Iris pigment epithelial cell (primary cell): ENCODE measurements at regions not wholly inside any gene's neighbourhood (a gene's known extent, or its start where the extent isn't known, plus 50 kb on each side); places are given as distances from the start of the nearest gene placed in this dataset.
"Not testable (repeated sequence)": the region's sequence is repeated elsewhere in the genome, so short reads cannot be mapped to it uniquely, and the experiment has no call there.

Experiments used
- DNase-seq: peaks from one replicate; pipeline ENCODE4 v3.0.0-alpha.2; 2011; ENCODE audit warnings: low read depth

DNA sequence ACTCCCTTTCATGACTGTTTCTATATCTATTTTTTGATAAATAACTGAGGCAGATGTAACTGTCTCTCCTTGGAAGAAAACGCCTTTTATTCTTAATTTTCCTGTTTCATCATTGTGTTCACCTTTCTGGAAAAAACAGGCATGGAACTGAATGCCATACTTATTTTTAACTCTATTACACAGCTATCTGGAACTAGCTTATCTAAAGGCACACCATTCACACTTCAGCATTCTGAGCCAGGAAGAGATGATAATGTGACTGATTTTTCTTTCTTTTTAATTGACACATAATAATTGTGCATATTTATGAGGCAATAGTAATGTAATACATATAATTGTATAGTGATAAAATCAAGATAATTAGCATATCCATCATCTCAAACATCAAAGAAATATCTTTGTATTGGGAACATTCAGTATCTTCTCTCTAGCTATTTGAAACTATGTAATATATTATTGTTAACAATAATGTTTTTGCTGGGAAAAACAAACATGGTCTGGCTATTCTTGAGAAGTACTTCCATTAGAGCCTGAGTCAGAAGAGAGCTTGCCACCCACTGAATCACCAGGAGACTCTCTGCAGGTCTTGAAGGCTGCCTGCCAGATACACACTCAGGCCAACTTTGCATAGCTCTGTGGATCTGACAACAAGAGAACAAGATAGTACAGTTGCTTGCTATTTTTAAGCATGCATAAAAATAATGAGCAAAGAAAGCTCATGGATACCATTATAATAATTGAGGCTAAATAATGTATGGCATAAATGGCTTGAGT is 501.0 kb upstream of the EDIL3 start:
- peak; percentile 97 for DNase-seq

GRCh38 chr5:84881737-84882136 is 497.1 kb upstream of the EDIL3 start:
- DNase-seq: no peak

- no peak for DNase-seq
These were observed 489.5 kb upstream of the EDIL3 start for GRCh38 chr5:84874196-84874595.

- DNase-seq: no peak
These were observed 488.1 kb upstream of the EDIL3 start for GRCh38 chr5:84872768-84873167.

DNA sequence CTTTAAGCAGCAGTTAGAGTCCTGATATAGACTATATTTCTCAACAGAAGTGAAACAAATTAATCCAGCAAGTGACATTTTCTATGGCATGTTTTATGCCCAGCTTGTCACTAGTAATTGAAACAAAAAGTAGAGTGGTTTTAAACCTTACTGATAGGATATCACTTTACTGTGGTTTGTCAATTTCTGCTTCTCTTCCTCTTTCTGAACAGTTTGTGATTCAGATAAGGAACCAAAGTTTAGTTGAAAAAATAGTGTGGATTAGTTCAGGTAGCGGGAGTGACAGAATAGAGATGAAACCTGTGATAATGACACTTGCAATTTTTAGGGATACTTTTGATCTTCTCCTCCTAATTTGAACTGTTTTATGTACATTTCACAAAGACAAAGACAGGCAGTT is 485.7 kb upstream of the EDIL3 start:
- no peak for DNase-seq

DNA sequence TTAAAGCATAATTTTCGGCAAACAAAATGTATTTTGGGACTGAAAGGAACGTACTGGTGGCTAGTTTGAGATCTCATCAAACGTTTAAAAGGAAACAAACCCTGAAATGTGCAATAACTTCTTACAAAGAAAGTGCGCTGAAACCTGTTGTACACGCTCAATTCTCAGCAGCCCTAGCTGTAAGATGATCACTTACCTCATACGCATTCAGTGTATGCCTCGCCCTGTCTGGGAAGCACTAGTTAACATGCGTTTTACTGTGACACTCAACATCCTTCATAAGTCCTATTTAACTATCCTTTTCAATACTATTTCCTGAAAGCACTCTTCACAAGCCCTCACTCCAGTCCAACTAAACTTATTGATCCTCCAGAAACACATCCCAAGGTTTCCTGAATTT is 485.0 kb upstream of the EDIL3 start:
- DNase-seq: no peak

DNA sequence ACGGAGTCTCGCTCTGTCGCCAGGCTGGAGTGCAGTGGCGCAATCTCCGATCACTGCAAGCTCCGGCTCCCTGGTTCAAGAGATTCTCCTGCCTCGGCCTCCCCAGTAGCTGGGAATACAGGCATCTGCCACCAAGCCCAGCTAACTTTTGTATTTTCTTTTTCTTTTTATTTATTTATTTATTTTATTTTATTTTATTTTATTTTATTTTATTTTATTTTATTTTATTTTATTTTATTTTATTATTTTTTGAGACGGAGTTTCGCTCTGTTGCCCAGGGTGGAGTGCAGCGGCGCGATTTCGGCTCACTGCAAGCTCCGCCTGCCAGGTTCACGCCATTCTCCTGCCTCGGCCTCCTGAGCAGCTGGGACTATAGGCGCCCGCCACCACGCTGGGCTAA is 479.3 kb upstream of the EDIL3 start:
- DNase-seq: not testable (repeated sequence)

GRCh38 chr5:84863020-84863419 is 478.3 kb upstream of the EDIL3 start:
- no peak for DNase-seq

DNA sequence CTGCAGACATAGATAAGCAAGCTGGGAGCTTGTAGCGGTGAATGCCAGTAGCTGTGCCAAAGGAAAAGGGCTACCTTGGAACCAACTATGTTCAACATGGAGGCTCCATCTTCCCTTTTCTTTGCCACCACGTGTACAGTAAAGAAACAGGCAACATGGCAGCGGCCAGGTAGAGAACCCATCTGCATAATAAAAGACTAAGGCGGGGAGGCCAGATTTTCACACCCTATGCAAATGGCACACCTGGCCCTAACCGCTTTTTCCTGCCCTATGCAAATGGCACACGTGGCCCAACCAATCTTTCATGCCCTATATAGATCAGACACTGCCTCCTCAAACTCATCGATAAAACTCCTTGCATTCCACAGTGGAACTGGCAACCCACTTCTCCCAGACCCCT is 477.5 kb upstream of the EDIL3 start:
- DNase-seq: no peak

DNA sequence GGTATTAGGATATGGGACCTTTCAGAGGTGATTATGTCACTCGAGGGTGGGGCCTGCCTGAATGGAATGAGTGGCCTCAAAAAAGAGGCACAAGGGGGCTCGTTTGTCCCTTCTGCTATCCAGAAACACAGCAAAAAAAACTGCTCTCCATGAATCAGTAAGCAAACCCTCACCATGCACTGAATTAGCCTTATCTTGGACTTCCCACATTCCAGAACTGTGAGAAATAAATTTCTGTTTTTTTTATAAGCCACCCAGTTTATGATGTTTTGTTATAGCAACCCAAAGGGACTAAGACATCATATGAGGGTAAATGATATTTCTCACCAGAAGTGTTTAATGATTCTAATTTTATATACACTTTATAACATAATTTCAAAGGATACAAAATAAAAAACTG is 476.6 kb upstream of the EDIL3 start:
- peak; percentile 55 for DNase-seq

GRCh38 chr5:84859056-84859455 is 474.4 kb upstream of the EDIL3 start:
- DNase-seq: no peak

DNA sequence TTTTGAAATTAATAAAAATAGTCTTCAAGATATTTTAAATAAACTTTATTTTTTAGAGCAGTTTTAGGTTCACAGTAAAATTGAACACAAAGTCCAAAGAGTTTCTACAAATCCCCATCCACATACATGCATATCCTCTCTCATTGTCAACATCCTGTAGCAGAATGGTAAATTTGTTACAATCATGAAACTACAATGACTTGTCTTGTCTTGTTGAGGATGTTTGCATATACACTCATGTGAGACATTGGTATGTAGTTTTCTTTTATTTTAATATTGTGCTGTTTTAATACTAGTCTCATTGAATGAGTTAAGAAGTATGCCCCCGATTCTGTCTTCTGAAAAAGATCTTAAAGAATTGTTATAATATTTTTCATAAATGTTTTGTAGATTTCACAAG is 447.0 kb upstream of the EDIL3 start:
- DNase-seq: no peak

DNA sequence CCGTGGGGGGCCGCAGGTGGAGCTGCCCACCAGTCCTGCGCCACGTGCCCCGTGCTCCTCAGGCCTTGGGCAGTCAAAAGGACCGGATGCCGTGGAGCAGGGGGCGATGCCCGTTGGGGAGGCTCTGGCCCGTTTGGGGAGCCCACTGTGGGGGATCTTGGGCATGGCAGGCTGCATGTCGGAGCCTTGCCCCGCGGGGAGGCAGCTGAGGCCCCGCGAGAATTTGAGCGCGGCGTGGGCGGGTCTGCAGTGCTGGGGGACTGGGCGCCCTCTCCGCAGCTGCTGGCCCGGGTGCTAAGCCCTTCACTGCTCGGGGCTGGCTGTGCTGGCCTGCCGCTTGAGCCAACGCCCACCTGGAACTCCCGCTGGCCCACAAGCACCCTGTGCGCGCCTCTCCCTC is 445.6 kb upstream of the EDIL3 start:
- DNase-seq: no peak

DNA sequence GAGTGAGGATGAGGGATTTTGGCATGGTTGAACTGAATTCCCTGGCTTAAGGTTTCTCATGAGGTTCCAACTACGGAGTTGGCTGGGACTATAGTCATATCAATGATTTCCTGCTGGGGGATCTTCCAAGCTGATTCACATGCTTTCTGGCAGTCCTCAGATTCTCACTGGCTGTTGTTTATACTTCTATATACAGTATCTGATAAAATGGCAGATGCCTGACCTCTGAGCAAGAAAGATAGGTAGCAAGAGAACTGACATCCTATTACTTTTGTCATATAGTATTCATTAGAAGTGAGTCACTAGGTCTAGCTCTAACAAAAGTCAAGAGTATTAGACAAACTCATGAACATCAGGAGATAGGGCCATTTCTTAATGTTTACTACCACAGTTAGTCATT is 440.9 kb upstream of the EDIL3 start:
- peak; percentile 74 for DNase-seq

GRCh38 chr5:84821924-84822323 is 437.2 kb upstream of the EDIL3 start:
- DNase-seq: no peak

DNA sequence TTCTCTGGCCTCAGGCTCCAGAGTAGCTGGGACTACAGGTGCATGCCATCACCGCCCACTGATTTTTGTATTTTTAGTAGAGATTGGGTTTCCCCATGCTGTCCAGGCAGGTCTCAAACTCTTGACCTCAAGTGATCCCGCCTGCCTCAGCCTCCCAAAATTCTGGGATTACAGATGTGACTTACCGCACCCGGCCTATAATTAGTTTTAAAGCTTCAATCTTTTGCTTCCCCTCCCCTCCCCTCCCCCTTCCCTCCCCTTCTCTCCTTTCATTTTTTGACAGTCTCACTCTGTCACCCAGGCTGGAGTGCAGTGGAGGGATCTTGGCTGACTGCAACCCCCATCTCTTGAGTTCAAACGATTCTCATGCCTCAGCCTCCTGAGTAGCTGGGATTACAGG is 433.3 kb upstream of the EDIL3 start:
- no peak for DNase-seq

DNA sequence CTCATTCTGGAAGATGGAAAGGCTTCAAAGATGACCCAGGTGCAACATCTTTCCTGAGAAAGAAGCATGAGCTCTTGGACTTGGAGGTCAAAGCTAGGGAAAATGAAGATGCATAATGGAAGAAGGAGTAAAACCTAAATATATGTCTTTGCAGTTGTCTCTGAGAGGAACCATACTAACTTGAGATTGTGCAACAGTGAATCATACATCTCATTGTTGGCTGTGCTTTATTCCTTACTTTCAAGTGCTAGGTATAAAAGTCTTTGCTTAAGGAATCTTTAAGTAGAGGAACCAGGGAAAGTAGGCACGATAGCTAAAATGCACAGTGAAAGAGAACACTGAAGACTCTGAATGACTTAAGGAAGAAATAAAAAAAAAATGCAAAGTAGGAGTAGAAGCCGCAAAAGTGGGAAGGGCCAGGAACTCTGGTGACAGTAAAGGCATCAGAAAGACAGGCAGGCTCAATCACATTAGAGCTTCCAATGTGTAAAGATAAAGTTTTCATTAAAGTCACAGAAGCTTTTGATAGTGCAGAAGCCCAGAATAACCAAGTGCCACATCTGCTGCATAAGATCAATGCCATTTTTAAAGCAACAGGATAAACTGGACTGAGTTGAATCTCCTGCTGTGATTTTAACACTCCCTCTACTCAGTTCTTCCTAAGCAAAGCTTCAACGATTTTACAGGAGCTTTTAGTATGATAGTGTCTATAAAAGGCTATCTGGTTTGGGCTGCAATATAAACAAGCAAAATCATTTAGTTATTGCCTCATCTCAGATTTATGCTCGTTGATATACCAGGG is 432.3 kb upstream of the EDIL3 start:
- peak; percentile 62 for DNase-seq

DNA sequence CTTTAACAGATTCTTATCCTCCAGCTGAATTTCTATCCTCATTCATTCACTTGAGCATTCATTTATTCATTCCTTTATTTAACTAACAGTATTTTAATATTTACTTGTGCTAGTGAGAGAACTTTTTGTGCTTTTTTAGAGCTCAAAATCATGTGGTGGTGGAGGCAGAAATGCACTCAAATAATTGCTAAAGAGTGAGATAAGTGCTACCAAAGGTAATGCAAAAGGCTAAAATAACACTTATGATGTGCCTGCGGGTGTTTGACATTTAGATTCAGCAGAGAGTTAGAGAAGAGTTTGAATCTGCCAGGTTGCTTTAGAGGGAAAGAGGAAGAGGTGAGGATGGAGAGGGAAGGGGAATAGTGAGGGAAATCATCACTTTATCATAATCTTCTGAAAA is 431.5 kb upstream of the EDIL3 start:
- DNase-seq: no peak

- no peak for DNase-seq
These were observed 420.8 kb upstream of the EDIL3 start for GRCh38 chr5:84805473-84805872.

DNA sequence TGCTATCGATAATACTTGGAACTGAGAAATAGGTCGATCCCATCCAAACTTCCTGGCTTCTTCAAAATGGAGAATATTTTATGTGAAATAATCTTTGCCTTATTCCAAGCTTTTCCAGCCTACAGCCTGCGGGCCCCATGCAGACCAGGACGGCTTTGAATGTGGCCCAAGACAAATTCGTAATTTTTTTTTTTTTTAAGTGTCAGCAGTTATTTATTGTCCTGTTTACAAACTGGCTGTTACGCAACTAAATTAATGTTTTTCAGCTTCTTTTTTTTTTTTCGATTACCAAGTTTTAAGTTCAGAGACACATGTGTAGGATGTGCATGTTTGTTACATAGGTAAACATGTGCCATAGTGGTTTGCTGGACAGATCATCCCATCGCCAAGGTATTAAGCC is 411.7 kb upstream of the EDIL3 start:
- no peak for DNase-seq

- DNase-seq: no peak
These were observed 409.9 kb upstream of the EDIL3 start for GRCh38 chr5:84794486-84795035.

- DNase-seq: no peak
These were observed 407.1 kb upstream of the EDIL3 start for GRCh38 chr5:84791730-84792129.

DNA sequence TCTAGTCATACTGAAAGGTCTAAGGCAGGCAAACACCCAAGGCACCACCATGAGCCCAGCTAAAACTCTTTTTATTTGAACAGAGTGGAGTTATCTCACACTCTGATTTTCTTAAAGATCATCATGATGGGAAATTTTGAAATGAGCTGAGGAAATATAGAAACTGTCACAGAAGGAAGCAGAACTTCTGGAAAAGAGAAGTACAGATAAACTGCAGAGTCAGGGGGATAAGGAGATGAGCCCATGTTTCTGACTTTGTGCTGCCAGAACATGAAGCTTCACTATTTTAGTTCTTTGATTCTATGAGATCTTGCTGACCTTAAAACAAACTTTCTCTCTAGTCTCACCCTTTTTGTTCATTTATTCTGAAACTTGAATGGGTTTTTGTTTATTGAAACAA is 406.5 kb upstream of the EDIL3 start:
- no peak for DNase-seq
